Activated naive CD4-positive, alpha-beta T cell treated with anti-CD3 and anti-CD28 coated beads, Interleukin-2, amount 10 ng/mL, durations not matched to agents 7 days and 5 days (primary cell): ENCODE measurements at regions not wholly inside any gene's neighbourhood (a gene's known extent, or its start where the extent isn't known, plus 50 kb on each side); places are given as distances from the start of the nearest gene placed in this dataset.
"Not testable (repeated sequence)": the region's sequence is repeated elsewhere in the genome, so short reads cannot be mapped to it uniquely, and the experiment has no call there.

ENCODE experiments used
- CTCF ChIA-PET: fragments of 350-600 bp; sonication (Branson Sonifier 250); formaldehyde crosslinking; loops from one replicate; lab custom pipeline; 2021; ENCODE audit warnings: antibody characterized with exemption; lab: Charles Lee
- DNase-seq: peaks from one replicate; pipeline ENCODE4 v3.0.0-alpha.2; 2020
- H3K27ac Mint-ChIP-seq: one replicate; pipeline ENCODE4 v1.8.0; 2021; ENCODE audit warnings: mild to moderate bottlenecking, moderate library complexity, mixed read lengths
- H3K27me3 Mint-ChIP-seq: one replicate; pipeline ENCODE4 v1.8.0; 2021; ENCODE audit warnings: mild to moderate bottlenecking, mixed read lengths
- H3K36me3 Mint-ChIP-seq: one replicate; pipeline ENCODE4 v1.8.0; 2021; ENCODE audit warnings: mixed read lengths
- H3K4me1 Mint-ChIP-seq: one replicate; pipeline ENCODE4 v1.8.0; 2021; ENCODE audit warnings: mixed read lengths
- H3K4me3 Mint-ChIP-seq: one replicate; pipeline ENCODE4 v1.8.0; 2021; ENCODE audit warnings: mild to moderate bottlenecking, moderate library complexity, mixed read lengths
- H3K9me3 Mint-ChIP-seq: one replicate; pipeline ENCODE4 v1.8.0; 2021; ENCODE audit warnings: mixed read lengths

GRCh38 chr1:196115646-196116045 is 492.6 kb downstream of the KCNT2 start:
- Mint-ChIP-seq H3K4me1 (no peaks in the 10 kb centered on the region), H3K4me3 (no peak overlapping the region), H3K27me3 (no peaks in the 10 kb centered on the region), H3K9me3 (no peaks in the 10 kb centered on the region), H3K27ac (no peak overlapping the region), H3K36me3 (no peaks in the 10 kb centered on the region)
- DNase-seq, result no peak
- CTCF ChIA-PET, result no interaction called here

- Mint-ChIP-seq H3K4me1 (no peaks in the 10 kb centered on the region), H3K27me3 (no peaks in the 10 kb centered on the region), H3K27ac (no peak overlapping the region), H3K9me3 (peaks cover 2% of the 10 kb centered on the region), H3K4me3 (no peak overlapping the region), H3K36me3 (no peaks in the 10 kb centered on the region)
- CTCF ChIA-PET, result no interaction called here
- DNase-seq, result no peak
Observed at GRCh38 chr1:196114193-196114592, 494.0 kb downstream of the KCNT2 start.

GRCh38 chr1:196108990-196109389 is 499.2 kb downstream of the KCNT2 start:
- H3K9me3 Mint-ChIP-seq, H3K27me3 Mint-ChIP-seq, H3K4me3 Mint-ChIP-seq, H3K4me1 Mint-ChIP-seq, CTCF ChIA-PET, H3K36me3 Mint-ChIP-seq, DNase-seq, H3K27ac Mint-ChIP-seq: not testable (repeated sequence)

- H3K4me3 Mint-ChIP-seq, result no peak overlapping the region
- DNase-seq, result no peak
- CTCF ChIA-PET, result no interaction called here
- peaks cover 13% of the 10 kb centered on the region for H3K9me3 Mint-ChIP-seq
- H3K36me3 Mint-ChIP-seq, result no peaks in the 10 kb centered on the region
- H3K27me3 Mint-ChIP-seq, result no peaks in the 10 kb centered on the region
- H3K27ac Mint-ChIP-seq, result no peak overlapping the region
- H3K4me1 Mint-ChIP-seq, result no peaks in the 10 kb centered on the region
Observed at GRCh38 chr1:196105901-196106300, 502.3 kb downstream of the KCNT2 start.

GRCh38 chr1:196102826-196103225 is 505.4 kb downstream of the KCNT2 start:
- no peak for DNase-seq
- H3K9me3 Mint-ChIP-seq, result peaks cover 18% of the 10 kb centered on the region
- H3K36me3 Mint-ChIP-seq, result no peaks in the 10 kb centered on the region
- CTCF ChIA-PET, result no interaction called here
- H3K4me3 Mint-ChIP-seq, result no peak overlapping the region
- no peak overlapping the region for H3K27ac Mint-ChIP-seq
- H3K4me1 Mint-ChIP-seq, result no peaks in the 10 kb centered on the region
- no peaks in the 10 kb centered on the region for H3K27me3 Mint-ChIP-seq

GRCh38 chr1:196098000-196098399 is 510.2 kb downstream of the KCNT2 start:
- no peaks in the 10 kb centered on the region for H3K36me3 Mint-ChIP-seq
- CTCF ChIA-PET, result no interaction called here
- H3K4me3 Mint-ChIP-seq, result no peak overlapping the region
- no peak overlapping the region for H3K27ac Mint-ChIP-seq
- H3K9me3 Mint-ChIP-seq, result peaks cover 14% of the 10 kb centered on the region
- H3K27me3 Mint-ChIP-seq, result no peaks in the 10 kb centered on the region
- no peak for DNase-seq
- no peaks in the 10 kb centered on the region for H3K4me1 Mint-ChIP-seq

GRCh38 chr1:196094821-196095220 is 513.4 kb downstream of the KCNT2 start:
- peaks cover 4% of the 10 kb centered on the region for H3K9me3 Mint-ChIP-seq
- no peak overlapping the region for H3K4me3 Mint-ChIP-seq
- H3K27ac Mint-ChIP-seq, result no peak overlapping the region
- no peak for DNase-seq
- H3K4me1 Mint-ChIP-seq, result no peaks in the 10 kb centered on the region
- no peaks in the 10 kb centered on the region for H3K36me3 Mint-ChIP-seq
- CTCF ChIA-PET, result no interaction called here
- no peaks in the 10 kb centered on the region for H3K27me3 Mint-ChIP-seq

- H3K27me3 Mint-ChIP-seq, result no peaks in the 10 kb centered on the region
- H3K27ac Mint-ChIP-seq, result no peak overlapping the region
- H3K4me1 Mint-ChIP-seq, result no peaks in the 10 kb centered on the region
- H3K4me3 Mint-ChIP-seq, result no peak overlapping the region
- H3K9me3 Mint-ChIP-seq, result no peaks in the 10 kb centered on the region
- no peaks in the 10 kb centered on the region for H3K36me3 Mint-ChIP-seq
- no peak for DNase-seq
- CTCF ChIA-PET, result no interaction called here
Observed at GRCh38 chr1:196091397-196092135, 516.7 kb downstream of the KCNT2 start.

GRCh38 chr1:196090226-196090625 is 518.0 kb downstream of the KCNT2 start:
- H3K36me3 Mint-ChIP-seq, result no peaks in the 10 kb centered on the region
- H3K4me3 Mint-ChIP-seq, result no peak overlapping the region
- no peaks in the 10 kb centered on the region for H3K4me1 Mint-ChIP-seq
- H3K27me3 Mint-ChIP-seq, result no peaks in the 10 kb centered on the region
- CTCF ChIA-PET, result no interaction called here
- no peak for DNase-seq
- no peak overlapping the region for H3K27ac Mint-ChIP-seq
- H3K9me3 Mint-ChIP-seq, result no peaks in the 10 kb centered on the region

- DNase-seq, result no peak
- no peaks in the 10 kb centered on the region for H3K4me1 Mint-ChIP-seq
- CTCF ChIA-PET, result no interaction called here
- H3K36me3 Mint-ChIP-seq, result no peaks in the 10 kb centered on the region
- H3K4me3 Mint-ChIP-seq, result no peak overlapping the region
- H3K27me3 Mint-ChIP-seq, result no peaks in the 10 kb centered on the region
- H3K27ac Mint-ChIP-seq, result no peak overlapping the region
- H3K9me3 Mint-ChIP-seq, result no peaks in the 10 kb centered on the region
Observed at GRCh38 chr1:196088541-196088940, 519.7 kb downstream of the KCNT2 start.

GRCh38 chr1:196078691-196079090 is 529.5 kb downstream of the KCNT2 start:
- Mint-ChIP-seq H3K27ac (no peak overlapping the region), H3K9me3 (no peaks in the 10 kb centered on the region), H3K27me3 (no peaks in the 10 kb centered on the region), H3K36me3 (no peaks in the 10 kb centered on the region), H3K4me1 (no peaks in the 10 kb centered on the region), H3K4me3 (no peak overlapping the region)
- DNase-seq, result no peak
- CTCF ChIA-PET, result no interaction called here

- DNase-seq, result no peak
- H3K9me3 Mint-ChIP-seq, result no peaks in the 10 kb centered on the region
- H3K4me3 Mint-ChIP-seq, result no peak overlapping the region
- no peak overlapping the region for H3K27ac Mint-ChIP-seq
- no peaks in the 10 kb centered on the region for H3K4me1 Mint-ChIP-seq
- no peaks in the 10 kb centered on the region for H3K36me3 Mint-ChIP-seq
- CTCF ChIA-PET, result no interaction called here
- no peaks in the 10 kb centered on the region for H3K27me3 Mint-ChIP-seq
Observed at GRCh38 chr1:196075621-196076020, 532.6 kb downstream of the KCNT2 start.

- Mint-ChIP-seq H3K27ac (no peak overlapping the region), H3K4me3 (no peak overlapping the region), H3K9me3 (peaks cover 2% of the 10 kb centered on the region), H3K27me3 (no peaks in the 10 kb centered on the region), H3K36me3 (no peaks in the 10 kb centered on the region), H3K4me1 (no peaks in the 10 kb centered on the region)
- CTCF ChIA-PET, result no interaction called here
- no peak for DNase-seq
Observed at GRCh38 chr1:196074182-196074581, 534.1 kb downstream of the KCNT2 start.

- Mint-ChIP-seq H3K27ac (no peak overlapping the region), H3K4me1 (no peaks in the 10 kb centered on the region), H3K27me3 (no peaks in the 10 kb centered on the region), H3K4me3 (no peak overlapping the region), H3K9me3 (peaks cover 2% of the 10 kb centered on the region), H3K36me3 (no peaks in the 10 kb centered on the region)
- no peak for DNase-seq
- CTCF ChIA-PET, result no interaction called here
Observed at GRCh38 chr1:196071447-196071846, 536.8 kb downstream of the KCNT2 start.

- Mint-ChIP-seq H3K4me1 (no peaks in the 10 kb centered on the region), H3K36me3 (no peaks in the 10 kb centered on the region), H3K4me3 (no peak overlapping the region), H3K27ac (no peak overlapping the region), H3K27me3 (no peaks in the 10 kb centered on the region), H3K9me3 (peaks cover 2% of the 10 kb centered on the region)
- CTCF ChIA-PET, result no interaction called here
- no peak for DNase-seq
Observed at GRCh38 chr1:196070940-196071339, 537.3 kb downstream of the KCNT2 start.

GRCh38 chr1:196063952-196064351 is 544.3 kb downstream of the KCNT2 start:
- no peak for DNase-seq
- H3K9me3 Mint-ChIP-seq, result no peaks in the 10 kb centered on the region
- H3K4me1 Mint-ChIP-seq, result no peaks in the 10 kb centered on the region
- no peak overlapping the region for H3K27ac Mint-ChIP-seq
- H3K36me3 Mint-ChIP-seq, result no peaks in the 10 kb centered on the region
- CTCF ChIA-PET, result no interaction called here
- H3K27me3 Mint-ChIP-seq, result no peaks in the 10 kb centered on the region
- H3K4me3 Mint-ChIP-seq, result no peak overlapping the region
